Esophagus squamous epithelium (tissue), 5 donors: ENCODE measurements at regions not wholly inside any gene's neighbourhood (a gene's known extent, or its start where the extent isn't known, plus 50 kb on each side); places are given as distances from the start of the nearest gene placed in this dataset.

ENCODE experiments used
- DNase-seq: peaks from one replicate; lab custom pipeline; 2025; lab: John Stamatoyannopoulos, UW
- H3K27ac ChIP-seq, 4 donors: fragments of 200-600 bp; sonication (generic); one replicate each; pipeline ENCODE4 v1.5.1; 2016 to 2019; ENCODE audit warnings: mild to moderate bottlenecking in 1 of 4
- H3K27me3 ChIP-seq, 4 donors: fragments of 200-600 bp; sonication (generic); 1 replicate in 3 of 4; 2 replicates in 1 of 4; pipeline versions ENCODE4 v1.5.1 to v1.6.0; 2017 to 2021; ENCODE audit warnings: antibody characterized with exemption in 1 of 4
- H3K36me3 ChIP-seq, 3 donors: fragments of 200-600 bp; sonication (generic); one replicate each; pipeline ENCODE4 v1.5.1; 2016 to 2019
- H3K4me1 ChIP-seq, 3 donors: fragments of 200-600 bp; sonication (generic); one replicate each; pipeline ENCODE4 v1.5.1; 2017 to 2019
- H3K4me3 ChIP-seq, 4 donors: fragments of 200-600 bp; sonication (generic); 1 replicate in 3 of 4; 2 replicates in 1 of 4; pipeline ENCODE4 v1.5.1; 2016 to 2019; ENCODE audit warnings: mild to moderate bottlenecking in 2 of 4, moderate library complexity in 1 of 4
- H3K9me3 ChIP-seq, 3 donors: fragments of 200-600 bp; sonication (generic); one replicate each; pipeline ENCODE4 v1.5.1; 2016 to 2019
- POLR2A ChIP-seq, 4 donors: fragments of 450-650 bp; IDR thresholded peaks; one replicate each; pipeline ENCODE4 v1.6.1; 2017; ENCODE audit warnings: antibody characterized with exemption in 4 of 4, mild to moderate bottlenecking in 4 of 4, moderate library complexity in 3 of 4
- WGBS, 2 donors: methylation state at CpG; one replicate each; pipeline ENCODE4 v1.1.5; 2018; 5-methylcytosine and 5-hydroxymethylcytosine counted together
- intact Hi-C: fragments of 100-400 bp; cut with DNase I; formaldehyde crosslinking; loops from one replicate; pipeline ENCODE4 v1.15.0; 2022
- TF ChIP-seq, protein P1 (sequence below), 6 experiments: fragments of 450-650 bp in 4 of 6; fragments of 200-600 bp in 2 of 6; sonication (generic) in 2 of 6; IDR thresholded peaks; one replicate each; pipeline ENCODE4 v1.5.1; 2016 to 2019; ENCODE audit warnings: antibody characterized with exemption in 6 of 6, mild to moderate bottlenecking in 4 of 6, moderate library complexity in 4 of 6
- donor health status: DM: yes; HTN: yes; CAD: no.

DNA sequence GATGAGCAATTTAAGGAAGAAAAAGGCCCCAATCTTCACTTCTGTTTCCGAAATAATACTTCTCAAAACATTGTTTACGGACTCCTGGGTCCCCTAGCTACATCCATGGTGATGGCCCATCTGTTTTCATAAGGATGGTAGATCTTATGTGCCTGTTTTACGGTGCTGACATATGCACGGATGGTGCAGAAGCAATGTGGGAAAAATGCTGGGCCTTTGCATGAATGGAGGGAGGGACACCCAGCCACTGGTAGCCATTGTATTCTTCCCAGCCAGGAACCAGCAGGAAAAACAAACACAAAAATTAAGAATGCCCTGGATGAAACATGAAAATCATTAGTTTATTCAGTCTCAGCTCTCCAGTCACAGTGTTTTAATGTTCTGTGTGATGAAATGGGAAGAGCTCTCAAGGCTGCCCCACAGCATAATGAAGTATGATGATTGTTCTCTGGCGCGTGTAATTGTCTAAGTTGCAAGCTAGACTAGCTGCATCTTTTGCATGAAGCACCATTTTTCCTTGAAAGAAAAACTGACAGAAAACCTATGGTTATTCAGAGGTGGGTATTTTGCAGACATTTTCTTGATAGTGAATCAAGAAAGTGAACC lies 1201.1 kb upstream of the SLC10A2 start:
- Histone ChIP-seq H3K27ac (no peak overlapping the region), H3K4me1 (no peaks in the 10 kb centered on the region), H3K27me3 (no peaks in the 10 kb centered on the region), H3K4me3 (no peak overlapping the region), H3K36me3 (no peaks in the 10 kb centered on the region), H3K9me3 (no peaks in the 10 kb centered on the region)
- 70 to 73% methylated on average over 6 of the region's 6 CpGs for WGBS, 2 donors
- DNase-seq: no peak
- no peak for TF ChIP-seq POLR2A (IDR thresholded peaks at IDR 0.05)
- TF ChIP-seq, protein P1, sequence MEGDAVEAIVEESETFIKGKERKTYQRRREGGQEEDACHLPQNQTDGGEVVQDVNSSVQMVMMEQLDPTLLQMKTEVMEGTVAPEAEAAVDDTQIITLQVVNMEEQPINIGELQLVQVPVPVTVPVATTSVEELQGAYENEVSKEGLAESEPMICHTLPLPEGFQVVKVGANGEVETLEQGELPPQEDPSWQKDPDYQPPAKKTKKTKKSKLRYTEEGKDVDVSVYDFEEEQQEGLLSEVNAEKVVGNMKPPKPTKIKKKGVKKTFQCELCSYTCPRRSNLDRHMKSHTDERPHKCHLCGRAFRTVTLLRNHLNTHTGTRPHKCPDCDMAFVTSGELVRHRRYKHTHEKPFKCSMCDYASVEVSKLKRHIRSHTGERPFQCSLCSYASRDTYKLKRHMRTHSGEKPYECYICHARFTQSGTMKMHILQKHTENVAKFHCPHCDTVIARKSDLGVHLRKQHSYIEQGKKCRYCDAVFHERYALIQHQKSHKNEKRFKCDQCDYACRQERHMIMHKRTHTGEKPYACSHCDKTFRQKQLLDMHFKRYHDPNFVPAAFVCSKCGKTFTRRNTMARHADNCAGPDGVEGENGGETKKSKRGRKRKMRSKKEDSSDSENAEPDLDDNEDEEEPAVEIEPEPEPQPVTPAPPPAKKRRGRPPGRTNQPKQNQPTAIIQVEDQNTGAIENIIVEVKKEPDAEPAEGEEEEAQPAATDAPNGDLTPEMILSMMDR (IDR thresholded peaks at IDR 0.05): no peak
- intact Hi-C loops: no loop called here

DNA sequence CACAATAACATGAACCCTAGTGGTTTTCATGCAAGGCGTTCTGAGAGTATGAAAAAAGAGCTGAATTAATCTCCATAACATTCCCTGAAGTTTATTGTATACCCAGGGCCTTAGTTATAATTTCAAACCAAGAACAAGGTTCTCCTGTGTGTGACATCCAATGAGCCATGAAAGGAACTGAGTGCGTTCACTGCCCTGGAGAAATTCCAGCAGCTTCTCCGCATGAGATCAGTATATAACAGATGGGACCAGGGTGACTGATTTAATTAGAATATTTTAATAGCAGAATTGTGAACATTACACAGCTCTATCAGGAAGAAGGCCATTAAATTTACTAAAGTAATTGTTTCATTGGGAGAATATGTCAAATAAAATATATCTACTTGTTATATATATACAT lies 1190.5 kb upstream of the SLC10A2 start:
- Histone ChIP-seq H3K4me1 (no peaks in the 10 kb centered on the region), H3K9me3 (no peaks in the 10 kb centered on the region), H3K27ac (no peak overlapping the region), H3K27me3 (no peaks in the 10 kb centered on the region), H3K4me3 (no peak overlapping the region), H3K36me3 (no peaks in the 10 kb centered on the region)
- WGBS, 2 donors: 58 to 68% methylated on average over 3 of the region's 3 CpGs
- DNase-seq: no peak
- TF ChIP-seq POLR2A (IDR thresholded peaks at IDR 0.05): no peak
- TF ChIP-seq, protein P1 (IDR thresholded peaks at IDR 0.05): no peak
- intact Hi-C loops: no loop called here

DNA sequence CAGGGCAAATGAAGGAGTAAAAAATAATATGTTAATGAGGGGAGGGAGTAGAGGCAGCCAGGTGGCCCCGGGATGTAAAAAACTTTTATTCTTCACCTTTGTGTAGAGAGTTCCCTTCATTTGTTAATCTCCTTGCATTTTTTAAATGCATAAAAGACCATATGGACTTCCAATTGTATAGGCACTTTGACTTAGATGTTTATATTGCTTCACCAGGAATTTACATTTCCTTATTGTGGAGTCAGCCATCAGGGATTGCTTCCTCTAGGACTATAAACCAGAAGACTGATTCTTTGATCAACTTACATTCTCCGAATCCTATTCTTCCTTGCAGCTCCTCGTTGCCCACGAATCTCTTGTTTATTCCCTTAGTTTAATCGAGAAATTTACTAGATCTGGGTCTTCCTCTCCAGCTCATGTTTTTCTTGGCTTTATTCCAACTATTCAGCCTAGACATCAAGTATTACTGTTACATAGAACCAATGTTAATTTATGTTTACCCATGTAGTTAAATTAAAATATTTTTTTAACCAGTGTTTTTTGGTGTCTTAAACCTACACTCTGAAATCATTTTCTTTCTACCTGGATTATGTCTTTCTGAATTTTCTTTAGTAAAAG lies 1187.0 kb upstream of the SLC10A2 start:
- TF ChIP-seq, protein P1 (IDR thresholded peaks at IDR 0.05): no peak
- no peak for TF ChIP-seq POLR2A (IDR thresholded peaks at IDR 0.05)
- WGBS, 2 donors: 37 to 46% methylated on average over 5 of the region's 5 CpGs
- no peaks in the 10 kb centered on the region for H3K9me3 ChIP-seq

DNA sequence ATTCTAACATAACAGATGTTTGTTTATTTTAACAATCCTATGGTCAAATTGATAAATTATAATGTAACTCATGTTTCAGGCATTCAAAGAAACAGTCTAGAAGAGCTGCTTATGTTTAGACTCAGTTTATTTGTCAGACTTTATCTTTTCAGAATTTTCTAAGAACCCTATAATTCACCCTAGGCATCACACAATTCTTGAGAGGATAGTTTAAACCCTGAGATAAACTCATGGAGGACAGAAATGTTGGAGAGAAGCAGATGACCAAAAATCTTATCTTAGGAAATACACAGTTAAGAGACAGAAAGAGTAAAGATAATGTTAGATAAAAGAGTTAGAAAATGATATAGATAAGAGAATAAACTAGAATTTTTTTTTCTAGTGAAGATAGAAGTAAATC lies 1185.7 kb upstream of the SLC10A2 start:
- no peaks in the 10 kb centered on the region for H3K4me1 ChIP-seq
- no peak overlapping the region for H3K27ac ChIP-seq
- intact Hi-C loops: no loop called here
- no peaks in the 10 kb centered on the region for H3K36me3 ChIP-seq
- DNase-seq: no peak
- no peaks in the 10 kb centered on the region for H3K9me3 ChIP-seq
- H3K4me3 ChIP-seq: no peak overlapping the region
- TF ChIP-seq, protein P1 (IDR thresholded peaks at IDR 0.05): no peak
- TF ChIP-seq POLR2A (IDR thresholded peaks at IDR 0.05): no peak
- no peaks in the 10 kb centered on the region for H3K27me3 ChIP-seq

More for the DNA sequence above, 1187.0 kb upstream of the SLC10A2 start:
- intact Hi-C loops: no loop called here
- Histone ChIP-seq H3K36me3 (no peaks in the 10 kb centered on the region), H3K4me3 (no peak overlapping the region), H3K27ac (no peak overlapping the region), H3K27me3 (no peaks in the 10 kb centered on the region), H3K4me1 (no peaks in the 10 kb centered on the region)
- DNase-seq: no peak

DNA sequence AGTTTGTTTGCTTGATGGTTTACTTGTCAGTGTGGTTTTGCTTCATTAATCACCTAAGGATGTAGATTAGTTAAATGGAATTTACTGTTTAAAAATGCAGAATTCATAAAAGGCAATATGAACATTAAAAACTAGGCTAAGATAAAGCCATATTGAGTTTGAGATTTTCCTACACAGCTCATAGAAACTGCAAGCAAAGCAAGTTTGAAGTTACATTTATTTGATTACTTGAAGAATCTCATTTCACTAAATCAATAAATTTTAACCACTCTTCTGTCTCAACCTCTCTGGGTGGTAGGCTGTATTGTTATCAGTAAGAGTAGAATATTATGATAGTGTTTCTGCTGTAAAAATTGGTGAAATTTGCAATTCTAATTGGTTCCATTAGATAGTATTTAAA lies 1180.7 kb upstream of the SLC10A2 start:
- H3K4me3 ChIP-seq: no peak overlapping the region
- no peak overlapping the region for H3K27ac ChIP-seq
- TF ChIP-seq, protein P1 (IDR thresholded peaks at IDR 0.05): no peak
- no peak for TF ChIP-seq POLR2A (IDR thresholded peaks at IDR 0.05)
- H3K36me3 ChIP-seq: no peaks in the 10 kb centered on the region
- H3K4me1 ChIP-seq: no peaks in the 10 kb centered on the region
- intact Hi-C loops: no loop called here
- H3K27me3 ChIP-seq: no peaks in the 10 kb centered on the region
- no peak for DNase-seq
- H3K9me3 ChIP-seq: no peaks in the 10 kb centered on the region
